HepG2 (cell line): ENCODE measurements at regions not wholly inside any gene's neighbourhood (a gene's known extent, or its start where the extent isn't known, plus 50 kb on each side); places are given as distances from the start of the nearest gene placed in this dataset.

Experiments
- ATAC-seq: fragments of 200-7000 bp; cut with Tn5 transposase; 3 replicates; pipeline ENCODE4 v1.9.1; 2020; ENCODE audit warnings: mild to moderate bottlenecking, moderate library complexity
- BruUV-seq: library from RNA; stranded (reverse); fragments of 400-500 nt; replicated peaks from 2 replicates; lab custom pipeline; 2021; lab: Mats Ljungman, UMichigan
- CTCF ChIA-PET: fragments of 300-600 bp; formaldehyde crosslinking; extraction: SDS; loops from one replicate; lab custom pipeline; 2021; ENCODE audit warnings: low total read pairs, inconsistent platforms, low intra/inter-chr PET ratio; lab: Yijun Ruan, JAX
- POLR2A ChIA-PET: fragments of 350-600 bp; sonication (Branson Sonifier 250); formaldehyde crosslinking; loops from one replicate; lab custom pipeline; 2020; ENCODE audit warnings: antibody characterized with exemption, inconsistent platforms; lab: Yijun Ruan, JAX
- DNase-seq: peaks from one replicate; pipeline ENCODE4 v3.0.0-alpha.2; 2015; ENCODE audit warnings: low spot score
- FAIRE-seq: peaks from 3 replicates; lab custom pipeline; 2011; peaks lifted over from hg19 to GRCh38; lab: Jason Lieb, UNC
- H2AFZ ChIP-seq: one replicate; pipeline ENCODE4 v1.6.1; 2011; ENCODE audit warnings: low read length, inconsistent platforms
- H3K27ac ChIP-seq: fragments of 300-600 bp; 3 replicates; pipeline ENCODE4 v1.8.0; 2011; ENCODE audit warnings: mixed run types, mild to moderate bottlenecking, mixed read lengths, low read length, inconsistent platforms; ENCODE audit not compliant: insufficient read depth; ENCODE audit errors: extremely low read length
- H3K27me3 ChIP-seq, 2 experiments: fragments of 200-600 bp in 1 of 2; 2 replicates in 1 of 2; 3 replicates in 1 of 2; pipeline versions ENCODE4 v1.6.0 to v1.8.0; 2011; ENCODE audit warnings: low read length in 2 of 2, mild to moderate bottlenecking in 2 of 2, moderate library complexity in 2 of 2, inconsistent platforms in 1 of 2; ENCODE audit not compliant: insufficient read depth in 2 of 2, control insufficient read depth in 1 of 2
- H3K36me3 ChIP-seq, 2 experiments: fragments of 200-600 bp in 1 of 2; replicated peaks in 1 of 2; 2 replicates in 1 of 2; 3 replicates in 1 of 2; pipeline versions ENCODE4 v1.5.1 to v1.8.0; 2011; ENCODE audit warnings: low read length in 2 of 2, inconsistent platforms in 1 of 2; ENCODE audit not compliant: insufficient read depth in 2 of 2, control insufficient read depth in 1 of 2
- H3K4me1 ChIP-seq: 2 replicates; pipeline ENCODE4 v1.5.1; 2012; ENCODE audit warnings: low read length, inconsistent platforms; ENCODE audit not compliant: insufficient read depth
- H3K4me2 ChIP-seq: 2 replicates; pipeline ENCODE4 v1.6.0; 2011; ENCODE audit warnings: low read depth, low read length, inconsistent platforms
- H3K4me3 ChIP-seq, 3 experiments: fragments of 200-600 bp in 1 of 3; sonication (generic), shearing (Covaris generic) in 1 of 3; replicated peaks in 1 of 3; 2 replicates each; pipeline ENCODE4 v1.5.1; 2011 to 2016; ENCODE audit warnings: low read length in 3 of 3, inconsistent platforms in 2 of 3, low read depth in 2 of 3, mild to moderate bottlenecking in 2 of 3, control low read depth in 1 of 3, mixed read lengths in 1 of 3; ENCODE audit not compliant: insufficient read depth in 1 of 3
- H3K79me2 ChIP-seq: one replicate; pipeline ENCODE4 v1.6.1; 2011; ENCODE audit warnings: low read length, inconsistent platforms; ENCODE audit not compliant: insufficient read depth
- H3K9ac ChIP-seq: 2 replicates; pipeline ENCODE4 v1.6.0; 2011; ENCODE audit warnings: mild to moderate bottlenecking, low read depth, low read length, inconsistent platforms; ENCODE audit not compliant: insufficient read depth
- H3K9me3 ChIP-seq: 2 replicates; pipeline ENCODE4 v1.5.1; 2012; ENCODE audit warnings: mild to moderate bottlenecking, low read length
- H4K20me1 ChIP-seq: 2 replicates; pipeline ENCODE4 v1.6.0; 2011; ENCODE audit warnings: inconsistent platforms, mild to moderate bottlenecking, low read length, moderate library complexity; ENCODE audit not compliant: insufficient read depth
- BCL6 ChIP-seq: IDR thresholded peaks from 2 replicates; pipeline ENCODE4 v1.6.1; 2016; ENCODE audit warnings: missing genetic modification reagents, missing compliant biosample characterization
- FOXK1 ChIP-seq: sonication (generic); formaldehyde crosslinking; IDR thresholded peaks from 2 replicates; pipeline ENCODE4 v1.4.0; 2020; ENCODE audit warnings: low read depth, missing genetic modification reagents, borderline replicate concordance
- MED8 ChIP-seq: sonication (generic); formaldehyde crosslinking; IDR thresholded peaks from 2 replicates; pipeline ENCODE4 v1.8.1; 2023; ENCODE audit warnings: mild to moderate bottlenecking, missing genetic modification reagents; ENCODE audit not compliant: insufficient replicate concordance
- MYNN ChIP-seq: sonication (generic); formaldehyde crosslinking; IDR thresholded peaks from 2 replicates; pipeline ENCODE4 v1.4.0; 2020; ENCODE audit warnings: mild to moderate bottlenecking, low read depth, missing genetic modification reagents
- NCOA5 ChIP-seq: sonication (generic); formaldehyde crosslinking; IDR thresholded peaks from 2 replicates; pipeline ENCODE4 v1.4.0; 2020; ENCODE audit warnings: missing genetic modification reagents
- ZNF234 ChIP-seq: sonication (generic); formaldehyde crosslinking; conservative IDR thresholded peaks from 2 replicates; pipeline ENCODE4 v1.5.1; 2020; ENCODE audit warnings: mild to moderate bottlenecking, missing genetic modification reagents
- ZNF33B ChIP-seq: sonication (generic); formaldehyde crosslinking; IDR thresholded peaks from 2 replicates; pipeline ENCODE4 v1.5.1; 2020; ENCODE audit warnings: mild to moderate bottlenecking, missing genetic modification reagents
- ZNF484 ChIP-seq: sonication (generic); formaldehyde crosslinking; IDR thresholded peaks from 2 replicates; pipeline ENCODE4 v1.5.1; 2020; ENCODE audit warnings: mild to moderate bottlenecking, low read depth, missing genetic modification reagents, borderline replicate concordance
- WGBS: methylation state at CpG from one replicate; pipeline ENCODE4 v1.1.6; 2017; ENCODE audit warnings: low lambda C conversion rate; 5-methylcytosine and 5-hydroxymethylcytosine counted together
- in situ Hi-C: cut with HindIII; loops from 2 replicates; pipeline ENCODE4 v1.10.0; 2017; ENCODE audit warnings: low pct_unique_long_range_greater_than_20kb; ENCODE audit not compliant: extremely low pct_ligation_motif_present
- intact Hi-C: fragments of 100-400 bp; cut with micrococcal nuclease; formaldehyde crosslinking; loops from one replicate; pipeline ENCODE4 v1.10.0; 2022; ENCODE audit not compliant: unreplicated experiment
- TF ChIP-seq, protein P1 (sequence below): sonication (generic); formaldehyde crosslinking; IDR thresholded peaks from 2 replicates; pipeline ENCODE4 v1.4.0; 2020; ENCODE audit warnings: low read depth, mild to moderate bottlenecking, missing genetic modification reagents
- TF ChIP-seq, protein P2 (sequence below): sonication (generic); formaldehyde crosslinking; IDR thresholded peaks from 2 replicates; pipeline ENCODE4 v1.4.0; 2020; ENCODE audit warnings: missing genetic modification reagents, mild to moderate bottlenecking, borderline replicate concordance
- TF ChIP-seq, protein P3 (sequence below): sonication (generic); formaldehyde crosslinking; IDR thresholded peaks from 2 replicates; pipeline ENCODE4 v1.5.0; 2020; ENCODE audit warnings: mild to moderate bottlenecking, missing genetic modification reagents
- TF ChIP-seq, protein P4 (sequence below): sonication (generic); formaldehyde crosslinking; IDR thresholded peaks from 2 replicates; pipeline ENCODE4 v1.8.0; 2022; ENCODE audit warnings: mild to moderate bottlenecking, missing genetic modification reagents; ENCODE audit not compliant: insufficient replicate concordance

DNA sequence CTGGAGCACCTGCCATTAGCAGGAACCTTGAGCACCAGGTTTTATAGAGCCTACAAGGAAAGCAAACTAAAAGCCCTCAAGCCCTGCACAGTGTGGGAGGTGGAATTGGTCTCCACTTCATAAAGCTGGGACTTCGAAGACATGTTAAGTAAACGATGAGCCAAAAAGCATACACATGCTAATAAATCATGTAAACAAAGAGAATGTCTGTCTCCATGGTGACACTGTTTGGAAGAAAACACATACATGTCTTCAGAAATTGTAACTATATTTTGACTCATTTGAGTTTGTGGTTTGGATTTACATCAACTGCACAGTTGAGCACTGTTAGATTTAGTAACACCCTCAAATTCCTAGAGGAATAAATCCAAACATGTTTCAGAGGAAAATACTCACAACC lies 978.5 kb upstream of the LRRTM1 start:
- CTCF ChIA-PET, result no interaction called here
- TF ChIP-seq MYNN (CRISPR knock-in tag) (no peak), BCL6 (CRISPR knock-in tag) (no peak), ZNF234 (no peak), ZNF33B (CRISPR knock-in tag) (no peak), FOXK1 (CRISPR knock-in tag) (no peak), NCOA5 (no peak), ZNF484 (no peak), MED8 (CRISPR knock-in tag) (no peak)
- TF ChIP-seq, protein P1, sequence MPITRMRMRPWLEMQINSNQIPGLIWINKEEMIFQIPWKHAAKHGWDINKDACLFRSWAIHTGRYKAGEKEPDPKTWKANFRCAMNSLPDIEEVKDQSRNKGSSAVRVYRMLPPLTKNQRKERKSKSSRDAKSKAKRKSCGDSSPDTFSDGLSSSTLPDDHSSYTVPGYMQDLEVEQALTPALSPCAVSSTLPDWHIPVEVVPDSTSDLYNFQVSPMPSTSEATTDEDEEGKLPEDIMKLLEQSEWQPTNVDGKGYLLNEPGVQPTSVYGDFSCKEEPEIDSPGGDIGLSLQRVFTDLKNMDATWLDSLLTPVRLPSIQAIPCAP, result no peak
- TF ChIP-seq, protein P2, sequence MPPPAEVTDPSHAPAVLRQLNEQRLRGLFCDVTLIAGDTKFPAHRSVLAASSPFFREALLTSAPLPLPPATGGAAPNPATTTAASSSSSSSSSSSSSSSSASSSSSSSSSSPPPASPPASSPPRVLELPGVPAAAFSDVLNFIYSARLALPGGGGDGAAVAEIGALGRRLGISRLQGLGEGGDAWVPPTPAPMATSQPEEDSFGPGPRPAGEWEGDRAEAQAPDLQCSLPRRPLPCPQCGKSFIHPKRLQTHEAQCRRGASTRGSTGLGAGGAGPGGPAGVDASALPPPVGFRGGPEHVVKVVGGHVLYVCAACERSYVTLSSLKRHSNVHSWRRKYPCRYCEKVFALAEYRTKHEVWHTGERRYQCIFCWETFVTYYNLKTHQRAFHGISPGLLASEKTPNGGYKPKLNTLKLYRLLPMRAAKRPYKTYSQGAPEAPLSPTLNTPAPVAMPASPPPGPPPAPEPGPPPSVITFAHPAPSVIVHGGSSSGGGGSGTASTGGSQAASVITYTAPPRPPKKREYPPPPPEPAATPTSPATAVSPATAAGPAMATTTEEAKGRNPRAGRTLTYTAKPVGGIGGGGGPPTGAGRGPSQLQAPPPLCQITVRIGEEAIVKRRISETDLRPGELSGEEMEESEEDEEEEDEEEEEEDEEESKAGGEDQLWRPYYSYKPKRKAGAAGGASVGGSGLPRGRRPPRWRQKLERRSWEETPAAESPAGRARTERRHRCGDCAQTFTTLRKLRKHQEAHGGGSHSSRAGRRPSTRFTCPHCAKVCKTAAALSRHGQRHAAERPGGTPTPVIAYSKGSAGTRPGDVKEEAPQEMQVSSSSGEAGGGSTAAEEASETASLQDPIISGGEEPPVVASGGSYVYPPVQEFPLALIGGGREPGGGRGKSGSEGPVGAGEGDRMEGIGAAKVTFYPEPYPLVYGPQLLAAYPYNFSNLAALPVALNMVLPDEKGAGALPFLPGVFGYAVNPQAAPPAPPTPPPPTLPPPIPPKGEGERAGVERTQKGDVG (CRISPR knock-in tag), result no peak
- TF ChIP-seq, protein P3, sequence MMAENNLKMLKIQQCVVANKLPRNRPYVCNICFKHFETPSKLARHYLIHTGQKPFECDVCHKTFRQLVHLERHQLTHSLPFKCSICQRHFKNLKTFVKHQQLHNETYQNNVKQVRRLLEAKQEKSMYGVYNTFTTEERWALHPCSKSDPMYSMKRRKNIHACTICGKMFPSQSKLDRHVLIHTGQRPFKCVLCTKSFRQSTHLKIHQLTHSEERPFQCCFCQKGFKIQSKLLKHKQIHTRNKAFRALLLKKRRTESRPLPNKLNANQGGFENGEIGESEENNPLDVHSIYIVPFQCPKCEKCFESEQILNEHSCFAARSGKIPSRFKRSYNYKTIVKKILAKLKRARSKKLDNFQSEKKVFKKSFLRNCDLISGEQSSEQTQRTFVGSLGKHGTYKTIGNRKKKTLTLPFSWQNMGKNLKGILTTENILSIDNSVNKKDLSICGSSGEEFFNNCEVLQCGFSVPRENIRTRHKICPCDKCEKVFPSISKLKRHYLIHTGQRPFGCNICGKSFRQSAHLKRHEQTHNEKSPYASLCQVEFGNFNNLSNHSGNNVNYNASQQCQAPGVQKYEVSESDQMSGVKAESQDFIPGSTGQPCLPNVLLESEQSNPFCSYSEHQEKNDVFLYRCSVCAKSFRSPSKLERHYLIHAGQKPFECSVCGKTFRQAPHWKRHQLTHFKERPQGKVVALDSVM (CRISPR knock-in tag), result no peak
- TF ChIP-seq, protein P4, sequence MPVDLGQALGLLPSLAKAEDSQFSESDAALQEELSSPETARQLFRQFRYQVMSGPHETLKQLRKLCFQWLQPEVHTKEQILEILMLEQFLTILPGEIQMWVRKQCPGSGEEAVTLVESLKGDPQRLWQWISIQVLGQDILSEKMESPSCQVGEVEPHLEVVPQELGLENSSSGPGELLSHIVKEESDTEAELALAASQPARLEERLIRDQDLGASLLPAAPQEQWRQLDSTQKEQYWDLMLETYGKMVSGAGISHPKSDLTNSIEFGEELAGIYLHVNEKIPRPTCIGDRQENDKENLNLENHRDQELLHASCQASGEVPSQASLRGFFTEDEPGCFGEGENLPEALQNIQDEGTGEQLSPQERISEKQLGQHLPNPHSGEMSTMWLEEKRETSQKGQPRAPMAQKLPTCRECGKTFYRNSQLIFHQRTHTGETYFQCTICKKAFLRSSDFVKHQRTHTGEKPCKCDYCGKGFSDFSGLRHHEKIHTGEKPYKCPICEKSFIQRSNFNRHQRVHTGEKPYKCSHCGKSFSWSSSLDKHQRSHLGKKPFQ (CRISPR knock-in tag), result no peak

More for the DNA sequence above, 978.5 kb upstream of the LRRTM1 start:
- Histone ChIP-seq H3K9me3 (peaks cover 39% of the 10 kb centered on the region), H3K36me3 (no peaks in the 10 kb centered on the region), H3K4me2 (no peak overlapping the region), H3K79me2 (no peaks in the 10 kb centered on the region), H3K27ac (no peak overlapping the region), H3K4me1 (no peaks in the 10 kb centered on the region), H3K9ac (no peak overlapping the region), H3K4me3 (no peak overlapping the region), H4K20me1 (no peaks in the 10 kb centered on the region), H3K27me3 (no peaks in the 10 kb centered on the region), H2AFZ (no peak overlapping the region)
- ATAC-seq (no peak), DNase-seq (no peak), FAIRE-seq (no peak)
- POLR2A ChIA-PET, result no interaction called here
- WGBS, result 29% methylated on average over 2 of the region's 2 CpGs
- intact Hi-C loops (no loop called here), in situ Hi-C loops (no loop called here)
- BruUV-seq, result no TSS peak
